Neural crest cell (in vitro differentiated cells): ENCODE measurements at regions not wholly inside any gene's neighbourhood (a gene's known extent, or its start where the extent isn't known, plus 50 kb on each side); places are given as distances from the start of the nearest gene placed in this dataset.

Source experiments
- DNase-seq: peaks from one replicate; pipeline ENCODE4 v3.0.0; 2021; ENCODE audit warnings: low read depth, mixed read lengths, low spot score
- H3K27ac Mint-ChIP-seq: one replicate; pipeline ENCODE4 v1.8.0; 2021; ENCODE audit warnings: mild to moderate bottlenecking, mixed read lengths; ENCODE audit not compliant: unreplicated experiment
- H3K27me3 Mint-ChIP-seq: 2 replicates; pipeline ENCODE4 v1.8.0; 2021; ENCODE audit warnings: low read depth, mild to moderate bottlenecking, mixed read lengths
- H3K36me3 Mint-ChIP-seq: 2 replicates; pipeline ENCODE4 v1.8.0; 2021; ENCODE audit warnings: low read depth, mild to moderate bottlenecking, mixed read lengths
- H3K4me1 Mint-ChIP-seq: 2 replicates; pipeline ENCODE4 v1.8.0; 2021; ENCODE audit warnings: mixed read lengths
- H3K4me3 Mint-ChIP-seq: one replicate; pipeline ENCODE4 v1.8.0; 2021; ENCODE audit warnings: mild to moderate bottlenecking, mixed read lengths
- H3K9me3 Mint-ChIP-seq: 2 replicates; pipeline ENCODE4 v1.8.0; 2021; ENCODE audit warnings: mixed read lengths
- CTCF ChIP-seq: fragments of 200-600 bp; sonication (generic); conservative IDR thresholded peaks from 2 replicates; pipeline ENCODE4 v1.5.0; 2021; ENCODE audit warnings: antibody characterized with exemption, mild to moderate bottlenecking

DNA sequence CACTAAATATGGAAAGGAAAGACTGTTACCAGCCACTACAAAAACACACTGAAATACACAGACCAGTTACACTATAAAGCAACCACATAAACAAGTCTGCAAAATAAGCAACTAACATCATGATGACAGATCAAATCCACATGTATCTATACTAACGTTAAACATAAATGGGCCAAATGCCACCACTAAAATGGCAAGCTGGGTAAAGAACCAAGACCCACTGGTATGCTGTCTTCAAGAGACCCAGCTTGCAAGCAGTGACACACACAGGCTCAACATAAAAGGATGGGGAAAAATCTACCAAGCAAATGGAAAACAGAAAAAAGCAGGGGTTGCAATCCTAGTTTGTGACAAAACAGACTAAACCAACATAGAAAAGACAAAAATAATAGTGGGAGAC, 260.9 kb upstream of the SSTR1 start:
- H3K27me3 Mint-ChIP-seq: no peaks in the 10 kb centered on the region

DNA sequence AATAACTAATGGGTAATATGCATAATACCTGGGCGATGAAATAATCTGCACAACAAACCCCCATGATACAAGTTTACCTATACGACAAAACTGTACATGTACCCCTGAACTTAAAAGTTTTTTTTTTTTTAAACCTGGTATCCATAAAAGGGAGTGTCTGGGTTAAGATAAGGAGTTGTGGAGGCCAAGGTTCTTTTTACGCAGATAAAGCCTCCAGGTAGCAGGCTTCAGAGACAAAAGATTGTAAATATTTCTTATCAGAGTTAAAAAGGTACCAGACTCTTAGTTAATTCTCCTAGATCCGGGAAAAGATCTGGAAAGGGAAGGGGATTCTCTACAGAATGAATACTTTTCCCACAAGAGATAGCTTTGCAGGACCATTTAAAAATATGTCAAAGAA, 259.4 kb upstream of the SSTR1 start:
- Mint-ChIP-seq H3K27ac (no peak overlapping the region), H3K36me3 (no peaks in the 10 kb centered on the region), H3K4me3 (no peak overlapping the region), H3K4me1 (no peaks in the 10 kb centered on the region), H3K27me3 (no peaks in the 10 kb centered on the region), H3K9me3 (peaks cover 16% of the 10 kb centered on the region)
- no peak for TF ChIP-seq CTCF
- DNase-seq: no peak

More for the DNA sequence above, 260.9 kb upstream of the SSTR1 start:
- Mint-ChIP-seq H3K27ac (no peak overlapping the region), H3K9me3 (peaks cover 16% of the 10 kb centered on the region), H3K36me3 (no peaks in the 10 kb centered on the region), H3K4me1 (no peaks in the 10 kb centered on the region), H3K4me3 (no peak overlapping the region)
- no peak for TF ChIP-seq CTCF
- no peak for DNase-seq

- Mint-ChIP-seq H3K36me3 (no peaks in the 10 kb centered on the region), H3K4me1 (peaks cover 10% of the 10 kb centered on the region), H3K4me3 (no peak overlapping the region), H3K9me3 (peaks cover 9% of the 10 kb centered on the region), H3K27ac (no peak overlapping the region), H3K27me3 (peaks cover 7% of the 10 kb centered on the region)
- DNase-seq: no peak
- TF ChIP-seq CTCF: no peak
These were observed 239.0 kb upstream of the SSTR1 start for GRCh38 chr14:37968664-37969240.

GRCh38 chr14:37969511-37969979, 238.2 kb upstream of the SSTR1 start:
- Mint-ChIP-seq H3K9me3 (peaks cover 7% of the 10 kb centered on the region), H3K4me1 (peaks cover 10% of the 10 kb centered on the region), H3K27me3 (peaks cover 3% of the 10 kb centered on the region), H3K27ac (no peak overlapping the region), H3K36me3 (no peaks in the 10 kb centered on the region), H3K4me3 (no peak overlapping the region)
- DNase-seq: no peak
- no peak for TF ChIP-seq CTCF

GRCh38 chr14:37970696-37971095, 237.0 kb upstream of the SSTR1 start:
- H3K4me1 Mint-ChIP-seq: peaks cover 10% of the 10 kb centered on the region
- TF ChIP-seq CTCF: no peak
- DNase-seq: no peak
- H3K27ac Mint-ChIP-seq: no peak overlapping the region
- H3K27me3 Mint-ChIP-seq: no peaks in the 10 kb centered on the region
- H3K9me3 Mint-ChIP-seq: no peaks in the 10 kb centered on the region
- H3K36me3 Mint-ChIP-seq: no peaks in the 10 kb centered on the region
- H3K4me3 Mint-ChIP-seq: no peak overlapping the region
